Stimulated activated CD4-positive, alpha-beta T cell treated with anti-CD3 and anti-CD28 coated beads, Interleukin-4, amount 100 ng/mL, for 48 hours (primary cell): ENCODE measurements at regions not wholly inside any gene's neighbourhood (a gene's known extent, or its start where the extent isn't known, plus 50 kb on each side); places are given as distances from the start of the nearest gene placed in this dataset.
"Not testable (repeated sequence)": the region's sequence is repeated elsewhere in the genome, so short reads cannot be mapped to it uniquely, and the experiment has no call there.

ENCODE experiments used
- DNase-seq, 2 donors: peaks; one replicate each; pipeline ENCODE4 v3.0.0-alpha.2; 2020; ENCODE audit warnings: low read depth in 2 of 2

DNA sequence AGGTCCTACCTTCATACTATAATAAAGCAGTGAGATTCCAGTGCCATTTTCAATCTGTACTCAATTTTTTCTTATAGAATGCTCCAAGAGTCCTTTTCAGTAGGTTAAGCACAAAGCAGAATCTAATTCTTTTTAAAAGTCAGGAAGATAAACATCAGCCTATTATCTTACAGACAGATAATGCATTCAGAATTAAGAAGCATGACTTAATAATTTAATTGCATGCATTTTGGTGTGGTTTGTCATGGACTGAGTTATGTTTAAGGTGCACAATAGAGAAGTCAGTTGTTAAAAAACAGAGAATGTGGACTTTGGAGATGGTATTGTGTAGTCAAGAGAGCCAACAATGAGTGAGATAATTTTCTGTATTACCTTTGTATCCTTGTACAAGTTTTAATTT, 1656.3 kb upstream of the LRRTM3 start:
- DNase-seq = not testable (repeated sequence)

DNA sequence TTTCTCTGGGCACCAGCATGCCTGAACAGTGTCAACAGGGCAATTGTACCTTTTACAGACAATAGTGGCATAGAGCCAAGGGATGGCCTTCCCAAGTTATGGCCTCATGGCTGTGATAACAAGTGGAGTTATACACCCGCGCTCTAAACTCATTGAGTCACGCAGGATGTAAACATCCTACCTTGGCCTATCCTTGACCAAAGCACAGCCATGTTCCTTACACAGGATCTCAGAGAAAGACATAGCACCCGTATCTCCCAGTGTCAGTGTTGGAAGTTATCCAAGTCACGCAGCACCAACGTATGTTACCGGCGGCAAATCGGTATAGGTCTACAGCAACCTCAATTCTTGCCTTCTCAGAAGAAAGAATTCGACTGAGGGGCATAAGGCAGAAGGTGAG, 1654.9 kb upstream of the LRRTM3 start:
- DNase-seq = no peak

DNA sequence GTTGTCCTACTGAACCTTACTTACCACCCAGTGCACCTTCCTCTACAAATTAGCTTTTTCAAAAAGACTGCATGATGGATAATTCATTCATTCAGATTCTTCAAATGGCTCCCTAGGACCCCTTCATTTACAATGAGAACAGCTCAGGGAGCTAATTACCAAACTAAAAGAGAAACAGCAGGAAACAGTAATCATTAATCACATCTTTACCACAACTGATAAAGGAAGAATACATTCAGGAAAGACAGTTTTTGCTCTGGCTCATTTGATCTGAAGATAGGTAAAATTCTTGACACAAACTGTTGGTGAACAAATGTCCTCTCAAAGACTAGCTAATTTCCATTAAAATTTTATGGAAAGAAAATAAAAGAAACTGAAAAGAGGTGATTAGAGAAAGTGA, 1652.7 kb upstream of the LRRTM3 start:
- DNase-seq = no peak

DNA sequence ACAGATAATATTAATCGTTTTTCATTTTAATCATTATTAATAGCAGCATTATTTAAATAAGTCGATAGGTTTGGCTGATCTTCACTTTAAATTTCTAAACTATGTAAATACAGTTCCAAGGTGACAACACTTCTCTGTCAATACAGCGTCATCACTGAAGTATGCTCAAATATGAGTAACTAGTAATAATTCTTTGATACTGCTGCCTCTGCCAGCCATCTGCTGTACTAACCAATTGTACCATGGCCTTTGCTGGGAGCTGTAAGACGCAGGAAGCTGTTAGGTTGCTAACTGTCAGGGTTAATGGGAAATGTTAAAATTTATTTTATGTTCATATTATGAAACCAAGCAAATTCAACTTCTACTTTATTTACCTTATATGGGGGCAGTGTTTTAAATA, 1650.5 kb upstream of the LRRTM3 start:
- no peak for DNase-seq

DNA sequence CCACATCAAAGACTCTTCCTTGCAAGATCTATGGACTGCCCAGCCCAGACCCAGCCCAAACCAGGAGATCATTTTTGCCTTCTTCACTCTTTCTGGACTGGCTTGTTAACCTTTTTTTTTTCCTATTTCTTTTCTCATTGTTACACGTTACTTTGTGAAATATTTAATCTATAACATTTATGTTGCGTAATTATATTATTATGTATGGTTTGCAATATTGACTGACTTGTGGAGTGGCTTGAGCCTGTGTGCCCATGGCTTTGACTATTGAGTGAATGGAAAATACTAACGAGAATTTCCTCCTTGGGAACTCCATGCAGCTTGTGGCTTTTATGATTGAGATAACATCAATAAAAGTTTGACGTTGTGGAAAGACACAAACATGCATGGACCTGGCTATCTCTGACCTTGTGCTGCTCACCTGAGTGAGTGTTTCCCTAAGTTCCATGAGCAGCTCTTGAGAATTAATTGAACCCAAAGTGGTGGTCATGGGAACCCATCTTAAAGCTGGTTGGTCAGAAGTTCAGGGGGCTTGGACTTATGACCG, 1641.3 kb upstream of the LRRTM3 start:
- DNase-seq = no peak

DNA sequence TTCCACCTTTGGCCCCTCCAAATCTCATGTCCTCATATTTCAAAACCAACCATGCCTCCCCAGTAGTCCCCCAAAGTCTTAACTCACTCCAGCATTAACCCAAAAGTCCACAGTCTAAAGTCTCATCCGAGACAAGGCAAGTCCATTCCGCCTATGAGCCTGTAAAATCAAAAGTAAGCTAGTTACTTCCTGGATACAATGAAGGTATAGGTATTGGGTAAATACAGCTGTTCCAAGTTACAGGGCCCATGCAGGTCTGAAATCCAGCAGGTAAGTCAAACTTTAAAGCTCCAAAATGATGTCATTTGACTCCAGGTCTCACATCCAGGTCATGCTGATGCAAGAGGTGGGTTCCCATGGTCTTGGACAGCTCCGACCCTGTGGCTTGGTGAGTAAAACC, 1640.1 kb upstream of the LRRTM3 start:
- DNase-seq = not testable (repeated sequence)

DNA sequence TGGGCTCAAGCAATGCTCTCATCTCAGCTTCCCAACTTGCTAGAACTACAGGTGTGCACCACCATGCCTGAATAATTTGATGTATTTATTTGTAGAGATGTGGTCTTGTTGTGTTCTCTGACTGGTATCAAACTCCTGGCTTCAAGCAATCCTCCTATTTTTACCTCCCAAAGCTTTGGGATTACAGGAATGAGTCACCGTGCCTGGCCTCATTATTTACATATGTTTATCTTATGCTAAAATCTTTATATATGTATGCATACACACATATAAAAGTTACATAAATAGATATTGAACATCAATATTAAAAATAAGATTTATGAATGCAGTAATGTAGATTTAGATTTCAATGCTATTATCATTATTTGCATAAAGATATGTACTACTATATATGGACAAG, 1634.5 kb upstream of the LRRTM3 start:
- no peak for DNase-seq

DNA sequence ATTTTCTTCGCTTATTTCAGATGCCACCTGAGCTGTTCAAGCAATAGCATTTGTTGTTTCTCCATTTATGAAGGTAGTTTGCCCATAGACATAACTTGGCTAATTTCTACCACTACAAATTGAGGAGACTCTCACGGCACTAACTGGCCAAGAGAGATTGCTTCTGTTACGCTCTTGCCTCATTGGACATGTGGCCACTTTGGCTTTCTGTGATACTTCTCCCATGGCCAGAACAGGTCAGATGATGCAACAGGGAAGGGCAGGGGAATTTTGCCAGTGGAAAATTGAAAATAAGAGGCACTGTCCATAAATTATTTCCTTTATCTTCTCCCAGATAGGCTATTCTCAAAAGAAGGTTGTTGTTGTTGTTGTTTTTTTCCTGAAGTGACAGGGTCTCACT, 1633.3 kb upstream of the LRRTM3 start:
- no peak for DNase-seq

DNA sequence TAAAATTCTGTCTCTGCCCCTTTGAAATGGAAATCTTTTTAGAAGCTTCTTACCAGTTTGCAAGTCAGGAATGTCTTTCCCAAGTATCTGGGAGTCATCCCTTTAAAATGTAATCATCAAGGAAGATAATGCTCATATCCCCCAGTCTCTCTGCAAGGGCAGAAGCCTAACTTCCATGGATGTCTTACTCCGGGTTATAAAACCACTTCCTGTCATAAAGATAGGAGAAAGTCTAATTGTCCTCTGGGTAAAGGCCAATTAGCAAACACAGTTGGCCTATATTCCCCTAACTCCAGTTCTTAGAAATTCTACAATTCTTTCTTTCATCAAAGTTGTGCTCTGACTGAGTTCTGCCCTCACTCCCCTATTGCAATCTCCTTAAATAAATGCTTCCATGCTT, 1631.5 kb upstream of the LRRTM3 start:
- DNase-seq = no peak

DNA sequence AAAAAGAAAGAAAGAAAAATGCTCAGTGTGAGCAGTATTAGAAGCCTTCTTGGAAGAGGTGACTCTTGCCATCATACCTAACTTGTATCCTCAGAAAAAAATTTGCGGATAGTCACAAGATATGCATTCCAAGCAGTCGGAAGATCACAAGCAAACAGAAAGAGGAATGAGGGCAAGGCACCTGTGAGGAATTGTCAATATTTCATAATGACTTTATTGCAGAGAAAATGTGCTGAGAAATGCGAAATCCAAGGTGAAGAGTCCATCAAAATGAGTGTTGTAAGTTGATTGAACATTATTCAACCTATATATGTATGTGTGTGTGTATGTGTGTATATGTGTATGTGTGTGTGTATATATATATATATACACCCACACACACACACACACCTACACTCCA, 1624.7 kb upstream of the LRRTM3 start:
- no peak for DNase-seq

DNA sequence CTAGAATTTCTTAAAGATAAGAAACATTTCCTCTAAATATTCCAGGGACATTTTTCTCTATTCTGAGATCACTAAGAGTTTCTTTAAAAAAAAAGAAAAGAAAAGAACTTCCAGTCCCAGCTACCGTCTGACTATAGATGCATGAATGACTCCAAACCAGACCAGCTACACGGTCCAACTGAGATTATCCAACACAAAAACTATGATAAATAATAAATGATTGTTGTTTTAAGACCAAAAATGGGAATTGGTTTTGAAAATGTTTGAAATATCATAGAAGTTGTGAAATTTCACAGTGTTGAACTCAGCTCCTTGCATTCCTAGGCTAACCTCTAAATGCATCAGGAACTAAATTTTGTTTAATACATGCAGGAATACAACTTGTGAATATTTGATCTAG, 1619.6 kb upstream of the LRRTM3 start:
- DNase-seq = no peak

DNA sequence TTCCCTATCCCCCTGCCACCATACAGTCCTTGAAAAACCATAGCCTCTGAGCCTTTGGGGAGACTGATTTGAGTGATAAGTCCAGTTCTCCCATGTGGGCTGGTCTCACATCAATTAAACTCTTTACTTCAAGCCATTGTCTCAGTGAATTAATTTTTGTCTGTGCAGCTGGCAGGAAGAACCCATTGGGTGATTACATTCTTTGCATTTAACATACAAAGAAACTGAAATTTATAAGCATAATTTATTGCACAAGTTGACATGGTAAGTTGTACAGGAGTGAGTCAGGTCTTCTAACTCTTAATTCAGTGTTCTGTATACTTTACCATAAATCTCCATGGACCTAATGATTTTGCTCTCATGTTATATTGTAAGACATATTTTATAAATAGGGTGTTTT, 1613.0 kb upstream of the LRRTM3 start:
- no peak for DNase-seq

DNA sequence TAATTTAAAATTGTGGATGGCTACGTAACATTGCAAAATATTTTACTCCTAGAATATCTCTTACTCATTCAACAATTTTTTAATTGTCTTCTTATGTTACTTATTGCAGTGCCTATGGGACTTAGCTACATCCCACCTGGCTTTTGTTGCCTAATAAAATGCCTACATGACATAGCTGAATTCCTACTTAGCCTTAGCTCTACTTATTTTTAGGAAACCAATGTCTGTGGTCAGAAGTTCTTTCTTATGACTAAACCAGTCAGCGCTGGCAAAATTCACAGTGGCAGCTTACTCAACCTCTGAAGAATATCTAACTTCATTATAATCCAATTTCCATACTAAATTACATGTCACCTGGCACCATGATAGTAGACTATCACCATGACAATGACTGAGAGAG, 1612.4 kb upstream of the LRRTM3 start:
- DNase-seq = no peak

DNA sequence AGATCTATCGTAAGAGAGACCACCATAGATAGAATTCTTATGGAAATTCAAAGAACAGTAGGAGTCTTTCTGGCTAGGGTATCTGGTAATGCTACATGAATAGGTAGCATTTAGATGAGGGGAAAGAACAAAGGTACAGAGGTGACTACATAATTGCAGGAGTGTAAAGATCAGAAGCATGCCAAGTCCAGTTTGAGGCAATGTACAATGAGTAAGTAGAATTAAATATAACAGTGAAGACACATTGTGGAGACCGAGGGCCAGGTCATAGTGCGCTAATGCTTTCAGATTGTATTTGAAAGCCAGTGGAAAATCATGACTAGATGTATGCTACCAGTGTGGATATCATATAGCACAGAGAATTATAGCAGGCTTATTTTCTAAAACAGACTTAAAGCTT, 1611.6 kb upstream of the LRRTM3 start:
- DNase-seq = no peak

DNA sequence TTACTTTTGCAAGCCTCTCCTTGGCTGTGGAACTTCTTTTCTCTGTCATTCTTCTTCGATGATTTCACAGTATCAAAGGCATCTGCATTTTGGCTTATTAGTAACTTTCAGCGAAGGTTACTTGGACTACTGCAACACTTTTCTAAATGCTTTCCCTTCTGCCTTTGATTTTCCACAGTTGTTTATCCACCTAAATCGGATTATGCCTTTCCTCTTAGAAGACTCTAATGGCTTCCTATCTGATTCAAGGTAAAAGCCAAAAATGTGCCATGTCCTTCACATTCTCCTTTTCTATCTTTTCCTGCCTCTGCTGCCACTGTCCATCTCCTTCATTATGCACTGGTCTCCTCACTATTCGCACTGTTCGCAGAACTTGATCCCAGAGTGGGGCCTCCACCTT, 1606.3 kb upstream of the LRRTM3 start:
- DNase-seq = no peak

DNA sequence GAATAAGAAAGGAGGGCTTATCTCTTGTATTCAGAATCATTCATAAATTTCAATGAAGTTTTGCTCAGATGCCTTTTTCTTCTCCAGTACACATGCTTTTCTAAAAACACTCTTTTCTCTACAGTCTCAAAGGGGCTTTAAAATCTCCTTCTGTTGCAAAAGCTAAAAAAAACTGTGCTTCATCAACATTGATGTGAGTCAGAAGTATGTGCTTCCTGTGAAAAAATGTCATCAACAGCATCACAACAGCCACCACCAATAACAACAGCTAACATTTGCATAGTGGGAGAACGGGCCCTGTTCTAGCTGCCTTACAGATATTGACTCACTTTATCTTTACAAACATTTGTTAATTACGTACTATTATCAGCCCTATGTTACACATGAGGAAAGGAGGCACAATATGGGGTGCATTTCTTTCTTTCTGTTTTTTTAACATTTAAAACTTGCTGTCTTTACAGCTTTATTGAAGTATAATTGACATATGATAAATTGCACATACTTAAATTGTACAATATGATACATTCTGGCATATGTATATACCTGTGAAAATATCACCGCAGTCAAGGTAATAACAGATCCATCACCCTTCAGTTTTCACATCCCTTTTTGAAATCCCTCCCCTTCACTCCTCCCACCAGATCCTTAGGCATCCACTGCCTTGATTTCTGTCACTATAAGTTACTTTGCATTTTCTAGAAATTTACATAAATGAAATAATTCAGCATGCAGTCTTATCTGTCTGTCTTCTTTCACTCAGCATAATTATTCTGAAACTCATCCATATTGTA, 1605.4 kb upstream of the LRRTM3 start:
- DNase-seq = no peak

DNA sequence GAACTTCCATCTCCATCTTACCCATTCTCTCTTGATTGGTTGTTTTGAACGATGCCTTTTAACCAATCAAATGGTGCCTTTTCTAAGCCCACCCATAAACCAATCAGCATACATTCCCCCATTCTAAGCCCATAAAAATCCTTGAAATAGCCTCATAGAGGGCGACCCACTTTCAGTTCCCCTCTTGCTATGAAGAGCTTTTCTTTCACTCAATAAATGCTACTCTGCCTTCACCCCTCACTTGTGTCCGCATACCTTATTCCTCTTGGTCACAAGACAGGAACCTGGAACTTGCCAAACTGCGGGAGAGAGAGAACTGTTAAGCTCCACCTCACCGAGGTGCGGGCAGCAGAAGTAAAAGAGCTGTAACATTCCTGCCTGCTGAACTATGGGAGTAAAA, 1602.0 kb upstream of the LRRTM3 start:
- no peak for DNase-seq

DNA sequence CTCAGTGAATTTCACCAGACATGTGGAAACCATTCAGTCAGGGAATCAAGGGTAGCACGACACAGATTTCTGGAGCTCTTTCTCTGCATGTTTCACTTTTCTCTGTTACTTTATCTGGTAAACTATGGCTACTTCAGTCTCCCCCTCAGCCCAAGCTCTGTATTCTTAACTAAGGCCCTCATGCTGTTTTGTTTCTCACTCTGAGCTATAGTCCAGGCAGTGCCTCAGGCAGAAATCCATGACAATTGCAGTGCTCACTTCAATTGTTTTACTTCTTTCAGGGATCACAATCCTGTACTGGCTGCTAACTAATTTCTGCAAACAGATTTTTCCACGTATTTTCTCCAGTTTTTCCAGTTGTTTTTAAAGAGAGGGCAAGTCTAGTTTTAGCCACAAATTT, 1599.9 kb upstream of the LRRTM3 start:
- DNase-seq = no peak

DNA sequence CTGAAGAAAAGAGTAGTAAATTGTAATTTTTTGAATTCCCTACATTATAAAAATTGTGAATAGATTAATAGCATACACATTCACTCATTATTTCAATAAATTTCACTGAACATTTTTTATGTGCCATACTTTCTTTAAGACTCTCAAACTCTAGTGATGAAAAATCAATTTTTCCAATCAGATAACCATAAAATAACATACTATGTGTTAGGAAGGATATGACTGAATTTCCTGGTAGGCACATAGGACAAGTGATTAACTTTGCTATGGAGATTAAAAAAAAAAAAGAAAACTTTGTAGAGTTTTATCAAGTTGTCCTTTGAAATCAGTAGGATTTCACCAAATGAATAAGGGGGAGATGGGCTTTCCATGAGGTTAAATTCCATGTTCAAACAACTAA, 1597.3 kb upstream of the LRRTM3 start:
- no peak for DNase-seq

DNA sequence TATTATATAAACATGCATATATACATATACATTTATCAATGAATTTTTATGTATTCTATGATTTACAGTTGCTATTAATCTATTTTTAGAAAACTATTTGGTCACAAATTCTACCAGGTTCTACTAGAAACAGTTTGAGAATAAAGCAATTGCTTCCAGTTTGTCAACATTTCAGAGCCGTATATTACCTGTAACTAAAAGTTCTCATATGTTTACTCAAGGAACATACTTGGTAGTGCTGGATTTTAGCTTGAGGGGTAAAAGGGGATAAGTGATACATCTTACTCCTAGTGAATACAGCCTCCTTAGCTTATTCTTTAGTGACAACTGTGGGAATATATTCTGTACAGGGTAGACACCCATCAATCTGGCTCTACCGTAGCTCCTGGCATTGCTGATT, 1590.5 kb upstream of the LRRTM3 start:
- DNase-seq = no peak

DNA sequence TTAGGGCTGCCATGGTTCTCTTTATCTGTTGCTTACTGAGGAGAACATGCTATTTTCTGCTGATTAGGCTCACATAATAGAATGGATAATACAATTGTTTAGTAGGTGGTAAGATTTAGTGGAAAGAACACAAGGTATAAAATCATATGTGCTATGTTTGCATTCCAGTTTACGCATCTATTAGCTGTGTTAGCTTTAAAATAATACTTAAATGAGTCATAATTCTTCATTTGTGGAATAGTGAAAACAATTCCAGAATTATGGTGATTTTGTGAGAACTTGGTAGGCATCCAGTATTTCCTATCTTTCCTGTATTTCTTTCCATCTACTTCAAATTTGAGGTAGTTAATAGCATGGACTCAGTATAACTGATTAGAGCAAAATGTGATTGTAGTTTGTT, 1585.5 kb upstream of the LRRTM3 start:
- no peak for DNase-seq

DNA sequence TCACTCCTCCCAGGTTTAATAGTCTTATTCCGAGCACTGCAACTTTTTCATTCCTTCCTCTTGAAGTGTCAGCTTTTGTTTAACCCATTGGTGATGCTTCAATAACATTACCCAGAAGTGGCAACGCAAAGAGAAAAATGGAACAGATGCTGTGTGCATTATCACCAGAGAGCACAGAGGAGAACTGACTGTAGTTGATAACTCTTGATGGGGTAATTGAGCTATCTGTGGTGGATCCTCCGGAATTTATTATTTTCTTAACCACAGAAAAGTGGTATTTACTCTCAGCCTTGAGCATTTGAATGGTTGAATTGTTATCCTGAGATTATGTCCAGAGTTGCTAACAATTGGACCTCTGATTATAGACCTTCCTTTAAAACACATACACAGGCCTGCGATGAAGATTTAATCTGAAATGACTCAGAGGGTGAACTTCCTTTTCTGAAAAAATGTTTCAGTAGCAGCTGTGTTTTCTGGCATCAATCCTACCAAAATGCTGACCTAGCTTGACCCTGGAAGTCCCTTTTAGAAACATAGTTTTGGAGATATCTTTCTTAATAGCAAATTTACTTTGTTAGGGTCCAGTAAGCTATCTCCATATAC, 1584.4 kb upstream of the LRRTM3 start:
- DNase-seq = no peak

DNA sequence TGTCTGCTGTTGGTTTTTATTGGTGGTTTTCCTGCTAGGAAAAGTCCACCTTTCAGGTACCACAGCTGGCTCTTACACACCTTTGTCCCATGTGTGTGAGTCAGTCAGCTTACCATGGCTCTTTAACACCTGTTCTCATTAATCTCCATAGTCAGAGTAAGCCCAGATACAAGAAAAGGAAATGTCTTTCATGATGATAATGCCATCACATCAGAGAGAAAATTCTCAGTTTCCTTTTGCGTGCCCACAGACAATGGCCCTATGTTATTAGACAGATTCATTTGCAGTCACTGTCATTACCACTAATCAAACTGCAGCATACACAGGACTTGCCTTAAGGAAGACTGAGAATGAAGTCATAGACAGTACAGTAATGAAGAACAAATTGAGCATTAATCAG, 1583.6 kb upstream of the LRRTM3 start:
- no peak for DNase-seq

DNA sequence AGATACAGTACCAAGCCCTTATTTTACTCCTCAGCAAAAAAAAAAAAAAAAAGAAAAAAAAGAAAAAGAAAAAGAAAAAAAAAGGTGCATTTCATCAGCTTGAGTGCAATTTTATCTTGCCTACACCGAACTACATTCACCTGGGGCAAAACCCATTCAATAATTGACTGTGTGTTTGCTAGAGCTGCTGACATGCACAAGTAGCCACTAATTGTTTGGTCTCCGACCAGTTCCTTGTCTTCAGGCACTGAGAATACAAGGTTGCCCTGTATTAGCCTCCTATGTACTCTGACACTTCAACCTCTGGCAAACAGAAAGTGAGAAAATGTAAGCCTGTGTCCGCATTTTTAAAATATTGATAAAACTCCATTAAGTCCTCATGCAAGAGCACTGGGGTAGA, 1579.4 kb upstream of the LRRTM3 start:
- no peak for DNase-seq
